DOHH2 (cell line): ENCODE measurements at regions not wholly inside any gene's neighbourhood (a gene's known extent, or its start where the extent isn't known, plus 50 kb on each side); places are given as distances from the start of the nearest gene placed in this dataset.

Experiments
- H3F3A ChIP-seq: fragments of 200-600 bp; sonication (generic), shearing (Covaris generic); 2 replicates; pipeline ENCODE4 v1.6.0; 2016; ENCODE audit warnings: antibody characterized with exemption, mild to moderate bottlenecking; ENCODE audit not compliant: control insufficient read depth, insufficient read depth
- H3K27ac ChIP-seq: fragments of 200-600 bp; sonication (generic); 2 replicates; pipeline ENCODE4 v1.5.1; 2014; ENCODE audit warnings: low read depth, mild to moderate bottlenecking, low read length, moderate library complexity
- H3K27me3 ChIP-seq: fragments of 200-600 bp; sonication (generic); 2 replicates; pipeline ENCODE4 v1.6.1; 2014; ENCODE audit warnings: mild to moderate bottlenecking, low read length, mixed read lengths; ENCODE audit not compliant: control insufficient read depth
- H3K36me3 ChIP-seq: fragments of 200-600 bp; sonication (generic); 2 replicates; pipeline ENCODE4 v1.6.1; 2014; ENCODE audit warnings: mild to moderate bottlenecking, low read length, moderate library complexity, mixed read lengths; ENCODE audit not compliant: control insufficient read depth
- H3K4me1 ChIP-seq: fragments of 200-600 bp; sonication (generic); 2 replicates; pipeline ENCODE4 v1.6.1; 2014; ENCODE audit warnings: mild to moderate bottlenecking, low read length, mixed read lengths; ENCODE audit not compliant: control insufficient read depth
- H3K4me2 ChIP-seq: fragments of 200-600 bp; sonication (generic); 2 replicates; pipeline ENCODE4 v1.6.0; 2014; ENCODE audit warnings: mild to moderate bottlenecking, low read length, moderate library complexity
- H3K4me3 ChIP-seq: fragments of 200-600 bp; sonication (generic); 2 replicates; pipeline ENCODE4 v1.5.1; 2014; ENCODE audit warnings: mild to moderate bottlenecking, low read length, mixed read lengths
- H3K79me2 ChIP-seq: fragments of 200-600 bp; sonication (generic); 2 replicates; pipeline ENCODE4 v1.6.1; 2014; ENCODE audit warnings: mild to moderate bottlenecking, low read length, mixed read lengths; ENCODE audit not compliant: control insufficient read depth
- H3K9me2 ChIP-seq: fragments of 200-600 bp; sonication (generic); replicated peaks from 2 replicates; pipeline ENCODE4 v1.6.1; 2014; ENCODE audit warnings: mild to moderate bottlenecking, low read length, mixed read lengths; ENCODE audit not compliant: control insufficient read depth
- H3K9me3 ChIP-seq: fragments of 200-600 bp; sonication (generic); 2 replicates; pipeline ENCODE4 v1.6.1; 2014; ENCODE audit warnings: antibody characterized with exemption, low read length, mixed read lengths; ENCODE audit not compliant: control insufficient read depth, insufficient read depth
- H4K20me1 ChIP-seq: fragments of 200-600 bp; sonication (generic); 2 replicates; pipeline ENCODE4 v1.6.0; 2014; ENCODE audit warnings: low read depth, mild to moderate bottlenecking, antibody characterized with exemption, low read length, moderate library complexity; ENCODE audit not compliant: control insufficient read depth, insufficient read depth
- EZH2phosphoT487 ChIP-seq: fragments of 200-600 bp; sonication (generic); IDR thresholded peaks from 2 replicates; pipeline ENCODE4 v1.6.1; 2017; ENCODE audit warnings: borderline replicate concordance, mild to moderate bottlenecking, antibody characterized with exemption, low read length, moderate library complexity, mixed read lengths
- TF ChIP-seq, protein P1 (sequence below): fragments of 200-600 bp; sonication (generic); IDR thresholded peaks from one replicate; pipeline ENCODE4 v1.5.1; 2014; ENCODE audit warnings: antibody characterized with exemption, mild to moderate bottlenecking, low read depth, low read length; ENCODE audit not compliant: poor library complexity, severe bottlenecking

DNA sequence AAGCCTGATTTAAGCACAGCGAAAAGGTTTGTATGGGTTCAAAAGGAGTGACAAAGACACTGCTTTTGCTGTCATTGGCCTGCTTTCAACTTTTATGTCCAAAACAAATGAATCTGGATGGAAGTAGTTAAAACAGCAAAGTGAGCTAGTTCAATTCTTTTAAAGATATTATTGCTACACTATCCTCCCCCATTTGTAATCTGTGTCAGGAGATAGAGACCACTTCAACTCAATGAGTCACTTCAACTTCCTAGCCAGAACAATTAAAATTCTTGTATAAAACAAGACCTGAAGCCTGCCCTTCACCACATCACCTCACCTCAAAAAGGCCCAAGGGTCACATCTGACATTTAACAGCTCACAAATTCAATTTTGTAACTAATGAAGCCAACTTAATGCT is 364.1 kb upstream of the LYPLAL1 start:
- no peaks in the 10 kb centered on the region for H3K9me3 ChIP-seq
- no peaks in the 10 kb centered on the region for H3K4me1 ChIP-seq
- no peaks in the 10 kb centered on the region for H4K20me1 ChIP-seq
- H3K79me2 ChIP-seq: no peaks in the 10 kb centered on the region
- TF ChIP-seq, protein P1, sequence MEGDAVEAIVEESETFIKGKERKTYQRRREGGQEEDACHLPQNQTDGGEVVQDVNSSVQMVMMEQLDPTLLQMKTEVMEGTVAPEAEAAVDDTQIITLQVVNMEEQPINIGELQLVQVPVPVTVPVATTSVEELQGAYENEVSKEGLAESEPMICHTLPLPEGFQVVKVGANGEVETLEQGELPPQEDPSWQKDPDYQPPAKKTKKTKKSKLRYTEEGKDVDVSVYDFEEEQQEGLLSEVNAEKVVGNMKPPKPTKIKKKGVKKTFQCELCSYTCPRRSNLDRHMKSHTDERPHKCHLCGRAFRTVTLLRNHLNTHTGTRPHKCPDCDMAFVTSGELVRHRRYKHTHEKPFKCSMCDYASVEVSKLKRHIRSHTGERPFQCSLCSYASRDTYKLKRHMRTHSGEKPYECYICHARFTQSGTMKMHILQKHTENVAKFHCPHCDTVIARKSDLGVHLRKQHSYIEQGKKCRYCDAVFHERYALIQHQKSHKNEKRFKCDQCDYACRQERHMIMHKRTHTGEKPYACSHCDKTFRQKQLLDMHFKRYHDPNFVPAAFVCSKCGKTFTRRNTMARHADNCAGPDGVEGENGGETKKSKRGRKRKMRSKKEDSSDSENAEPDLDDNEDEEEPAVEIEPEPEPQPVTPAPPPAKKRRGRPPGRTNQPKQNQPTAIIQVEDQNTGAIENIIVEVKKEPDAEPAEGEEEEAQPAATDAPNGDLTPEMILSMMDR: no peak
- no peak for TF ChIP-seq EZH2phosphoT487
- no peaks in the 10 kb centered on the region; the same call in 1 of the 2 replicates for H3K9me2 ChIP-seq
- H3K27ac ChIP-seq: no peak overlapping the region
- H3K4me3 ChIP-seq: no peak overlapping the region
- no peaks in the 10 kb centered on the region for H3F3A ChIP-seq
- no peaks in the 10 kb centered on the region for H3K27me3 ChIP-seq
- no peak overlapping the region for H3K4me2 ChIP-seq
- H3K36me3 ChIP-seq: no peaks in the 10 kb centered on the region

DNA sequence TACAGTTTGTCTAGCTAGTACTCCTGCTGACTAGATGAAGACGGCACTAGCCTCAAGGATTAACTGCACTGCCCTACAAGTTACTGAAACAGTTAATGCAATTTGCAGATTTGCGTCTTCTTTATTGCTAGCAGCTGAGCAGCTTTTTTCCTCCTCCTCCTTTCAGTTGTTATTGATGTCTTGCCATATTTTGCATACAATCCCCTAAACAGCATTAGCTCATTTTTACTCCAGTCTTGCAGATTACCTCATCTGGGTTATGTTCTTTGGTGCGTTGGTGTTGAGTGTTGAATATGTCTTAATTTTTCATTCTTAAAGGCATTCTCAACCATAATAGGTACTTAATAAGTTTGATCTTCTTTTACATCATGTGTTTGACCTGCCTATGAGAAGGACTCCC is 363.4 kb upstream of the LYPLAL1 start:
- Histone ChIP-seq H3K9me3 (no peaks in the 10 kb centered on the region), H3K27ac (no peak overlapping the region), H3K36me3 (no peaks in the 10 kb centered on the region), H3K4me2 (no peak overlapping the region), H3K27me3 (no peaks in the 10 kb centered on the region), H4K20me1 (no peaks in the 10 kb centered on the region), H3K79me2 (no peaks in the 10 kb centered on the region), H3K4me3 (no peak overlapping the region), H3K9me2 (no peaks in the 10 kb centered on the region; the same call in 1 of the 2 replicates), H3K4me1 (no peaks in the 10 kb centered on the region), H3F3A (no peaks in the 10 kb centered on the region)
- no peak for TF ChIP-seq EZH2phosphoT487
- TF ChIP-seq, protein P1: no peak

DNA sequence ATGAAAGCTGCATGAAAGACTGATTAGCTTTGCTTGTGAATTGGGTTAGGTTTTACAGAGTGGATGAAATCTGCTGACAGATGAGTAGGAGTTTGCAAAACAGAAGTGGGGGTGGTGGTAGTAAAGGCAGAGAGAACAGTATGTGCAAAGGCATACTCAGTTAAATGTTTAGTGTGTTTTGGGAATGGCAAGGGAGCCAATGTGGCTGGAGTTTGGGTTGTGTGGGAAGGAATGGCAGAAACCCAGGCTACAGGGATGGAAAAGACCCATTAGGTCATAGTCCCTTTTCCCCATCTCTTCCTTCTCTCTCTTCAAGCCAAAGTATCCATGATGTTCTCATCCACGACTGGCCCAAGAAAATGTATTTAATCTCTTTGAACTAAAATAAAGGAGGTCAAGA is 362.2 kb upstream of the LYPLAL1 start:
- TF ChIP-seq, protein P1: no peak
- no peak for TF ChIP-seq EZH2phosphoT487
- H3K4me1 ChIP-seq: no peaks in the 10 kb centered on the region
- no peak overlapping the region for H3K4me3 ChIP-seq
- H3F3A ChIP-seq: no peaks in the 10 kb centered on the region
- H3K4me2 ChIP-seq: no peak overlapping the region
- no peak overlapping the region for H3K27ac ChIP-seq
- H3K9me3 ChIP-seq: no peaks in the 10 kb centered on the region
- no peaks in the 10 kb centered on the region for H3K36me3 ChIP-seq
- H4K20me1 ChIP-seq: no peaks in the 10 kb centered on the region
- H3K27me3 ChIP-seq: no peaks in the 10 kb centered on the region
- no peaks in the 10 kb centered on the region for H3K79me2 ChIP-seq
- H3K9me2 ChIP-seq: no peaks in the 10 kb centered on the region; the same call in 1 of the 2 replicates
